ENCODE measurements at regions not wholly inside any gene's neighbourhood (a gene's known extent, or its start where the extent isn't known, plus 50 kb on each side); places are given as distances from the start of the nearest gene placed in this dataset.

DNA sequence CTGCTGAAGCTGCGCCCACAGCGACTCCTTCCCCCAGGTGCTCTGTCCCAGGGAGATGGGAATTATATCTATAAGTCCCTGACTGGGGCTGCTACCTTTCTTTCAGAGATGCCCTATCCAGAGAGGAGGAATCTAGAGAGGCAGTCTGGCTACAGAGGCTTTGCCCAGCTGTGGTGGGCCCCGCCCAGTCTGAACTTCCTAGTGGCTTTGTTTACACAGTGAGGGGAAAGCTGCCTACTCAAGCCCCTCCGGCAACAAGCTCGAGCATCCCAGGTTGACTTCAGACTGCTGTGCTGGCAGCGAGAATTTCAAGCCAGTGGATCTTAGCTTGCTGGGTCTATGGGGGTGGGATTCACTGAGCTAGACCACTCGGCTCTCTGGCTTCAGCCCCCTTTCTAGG lies 152.5 kb upstream of the MAP3K7 start:
- TF ChIP-seq, protein P1, sequence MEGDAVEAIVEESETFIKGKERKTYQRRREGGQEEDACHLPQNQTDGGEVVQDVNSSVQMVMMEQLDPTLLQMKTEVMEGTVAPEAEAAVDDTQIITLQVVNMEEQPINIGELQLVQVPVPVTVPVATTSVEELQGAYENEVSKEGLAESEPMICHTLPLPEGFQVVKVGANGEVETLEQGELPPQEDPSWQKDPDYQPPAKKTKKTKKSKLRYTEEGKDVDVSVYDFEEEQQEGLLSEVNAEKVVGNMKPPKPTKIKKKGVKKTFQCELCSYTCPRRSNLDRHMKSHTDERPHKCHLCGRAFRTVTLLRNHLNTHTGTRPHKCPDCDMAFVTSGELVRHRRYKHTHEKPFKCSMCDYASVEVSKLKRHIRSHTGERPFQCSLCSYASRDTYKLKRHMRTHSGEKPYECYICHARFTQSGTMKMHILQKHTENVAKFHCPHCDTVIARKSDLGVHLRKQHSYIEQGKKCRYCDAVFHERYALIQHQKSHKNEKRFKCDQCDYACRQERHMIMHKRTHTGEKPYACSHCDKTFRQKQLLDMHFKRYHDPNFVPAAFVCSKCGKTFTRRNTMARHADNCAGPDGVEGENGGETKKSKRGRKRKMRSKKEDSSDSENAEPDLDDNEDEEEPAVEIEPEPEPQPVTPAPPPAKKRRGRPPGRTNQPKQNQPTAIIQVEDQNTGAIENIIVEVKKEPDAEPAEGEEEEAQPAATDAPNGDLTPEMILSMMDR (conservative IDR thresholded peaks at IDR 0.05), result no peak
- TF ChIP-seq EZH2 (IDR thresholded peaks at IDR 0.05; ENCODE audit: low read depth), result no peak
